Smooth muscle cell (in vitro differentiated cells): ENCODE measurements at regions not wholly inside any gene's neighbourhood (a gene's known extent, or its start where the extent isn't known, plus 50 kb on each side); places are given as distances from the start of the nearest gene placed in this dataset.
"Not testable (repeated sequence)": the region's sequence is repeated elsewhere in the genome, so short reads cannot be mapped to it uniquely, and the experiment has no call there.

Experiments used
- DNase-seq: peaks from one replicate; lab custom pipeline; 2025; ENCODE audit not compliant: unreplicated experiment; lab: John Stamatoyannopoulos, UW
- H2AFZ ChIP-seq: fragments of 200-600 bp; sonication (generic); 2 replicates; pipeline ENCODE4 v1.6.0; 2016; ENCODE audit warnings: antibody characterized with exemption, low read depth, mild to moderate bottlenecking
- H3F3A ChIP-seq: fragments of 200-600 bp; sonication (generic); 2 replicates; pipeline ENCODE4 v1.6.0; 2017; ENCODE audit warnings: antibody characterized with exemption, low read depth
- H3K27ac ChIP-seq: fragments of 200-600 bp; sonication (generic); 2 replicates; pipeline ENCODE4 v1.5.1; 2016; ENCODE audit warnings: low read depth, mild to moderate bottlenecking
- H3K27me3 ChIP-seq: fragments of 200-600 bp; sonication (generic); 2 replicates; pipeline ENCODE4 v1.6.1; 2016; ENCODE audit warnings: low read depth, mild to moderate bottlenecking
- H3K36me3 ChIP-seq: fragments of 200-600 bp; sonication (generic); 2 replicates; pipeline ENCODE4 v1.5.1; 2016; ENCODE audit warnings: low read depth
- H3K4me1 ChIP-seq: fragments of 200-600 bp; sonication (generic); 2 replicates; pipeline ENCODE4 v1.5.1; 2016; ENCODE audit warnings: low read depth
- H3K4me2 ChIP-seq: fragments of 200-600 bp; sonication (generic); 2 replicates; pipeline ENCODE4 v1.6.0; 2016; ENCODE audit warnings: mild to moderate bottlenecking
- H3K4me3 ChIP-seq: fragments of 200-600 bp; sonication (generic); 2 replicates; pipeline ENCODE4 v1.5.1; 2016; ENCODE audit warnings: mild to moderate bottlenecking
- H3K79me2 ChIP-seq: fragments of 200-600 bp; sonication (generic); 2 replicates; pipeline ENCODE4 v1.6.0; 2016; ENCODE audit warnings: low read depth, mild to moderate bottlenecking
- H3K9ac ChIP-seq: fragments of 200-600 bp; sonication (generic); 2 replicates; pipeline ENCODE4 v1.6.0; 2016; ENCODE audit warnings: low read depth
- H3K9me3 ChIP-seq: fragments of 200-600 bp; sonication (generic); replicated peaks from 2 replicates; pipeline ENCODE4 v1.5.1; 2016; ENCODE audit warnings: low read depth
- H4K20me1 ChIP-seq: fragments of 200-600 bp; sonication (generic); 2 replicates; pipeline ENCODE4 v1.6.0; 2016; ENCODE audit warnings: low read depth
- WGBS: methylation state at CpG from one replicate; pipeline ENCODE4 v1.1.7; 2016; ENCODE audit warnings: low lambda C conversion rate; 5-methylcytosine and 5-hydroxymethylcytosine counted together
- TF ChIP-seq, protein P1 (sequence below): fragments of 200-600 bp; sonication (generic); IDR thresholded peaks from 2 replicates; pipeline ENCODE4 v1.5.1; 2017; ENCODE audit warnings: borderline replicate concordance, mild to moderate bottlenecking, antibody characterized with exemption; ENCODE audit not compliant: insufficient read depth, poor library complexity, severe bottlenecking

DNA sequence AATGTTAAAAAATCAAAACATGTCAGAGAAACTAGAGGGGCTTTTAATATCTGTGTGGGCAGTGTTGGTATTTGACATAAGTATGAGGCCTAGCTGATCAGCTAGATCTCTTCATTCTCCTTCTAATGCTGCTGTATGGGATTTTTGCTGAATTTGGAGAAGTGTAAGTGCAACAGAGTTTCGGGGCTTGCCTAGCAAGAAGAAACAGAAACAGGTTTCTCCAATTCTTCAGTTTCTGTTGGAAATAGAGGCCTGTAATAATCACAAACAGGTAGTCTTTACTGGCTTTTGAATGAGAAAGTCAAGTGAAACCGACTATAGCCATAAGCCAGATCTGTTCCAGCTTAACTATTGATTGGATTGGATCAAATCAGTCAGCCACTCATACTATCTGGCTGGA is 96.4 kb upstream of the PCLO start:
- Histone ChIP-seq H3K4me3 (no peak overlapping the region), H3K36me3 (no peaks in the 10 kb centered on the region), H3K4me1 (no peaks in the 10 kb centered on the region), H3K9me3 (no peaks in the 10 kb centered on the region), H3K27me3 (no peaks in the 10 kb centered on the region), H3K27ac (no peak overlapping the region), H4K20me1 (no peaks in the 10 kb centered on the region), H3F3A (no peaks in the 10 kb centered on the region), H3K4me2 (no peak overlapping the region), H3K79me2 (no peaks in the 10 kb centered on the region), H3K9ac (no peak overlapping the region), H2AFZ (no peak overlapping the region)
- TF ChIP-seq, protein P1, sequence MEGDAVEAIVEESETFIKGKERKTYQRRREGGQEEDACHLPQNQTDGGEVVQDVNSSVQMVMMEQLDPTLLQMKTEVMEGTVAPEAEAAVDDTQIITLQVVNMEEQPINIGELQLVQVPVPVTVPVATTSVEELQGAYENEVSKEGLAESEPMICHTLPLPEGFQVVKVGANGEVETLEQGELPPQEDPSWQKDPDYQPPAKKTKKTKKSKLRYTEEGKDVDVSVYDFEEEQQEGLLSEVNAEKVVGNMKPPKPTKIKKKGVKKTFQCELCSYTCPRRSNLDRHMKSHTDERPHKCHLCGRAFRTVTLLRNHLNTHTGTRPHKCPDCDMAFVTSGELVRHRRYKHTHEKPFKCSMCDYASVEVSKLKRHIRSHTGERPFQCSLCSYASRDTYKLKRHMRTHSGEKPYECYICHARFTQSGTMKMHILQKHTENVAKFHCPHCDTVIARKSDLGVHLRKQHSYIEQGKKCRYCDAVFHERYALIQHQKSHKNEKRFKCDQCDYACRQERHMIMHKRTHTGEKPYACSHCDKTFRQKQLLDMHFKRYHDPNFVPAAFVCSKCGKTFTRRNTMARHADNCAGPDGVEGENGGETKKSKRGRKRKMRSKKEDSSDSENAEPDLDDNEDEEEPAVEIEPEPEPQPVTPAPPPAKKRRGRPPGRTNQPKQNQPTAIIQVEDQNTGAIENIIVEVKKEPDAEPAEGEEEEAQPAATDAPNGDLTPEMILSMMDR, result no peak
- DNase-seq, result no peak
- WGBS, result 86% methylated on average over 2 of the region's 2 CpGs

DNA sequence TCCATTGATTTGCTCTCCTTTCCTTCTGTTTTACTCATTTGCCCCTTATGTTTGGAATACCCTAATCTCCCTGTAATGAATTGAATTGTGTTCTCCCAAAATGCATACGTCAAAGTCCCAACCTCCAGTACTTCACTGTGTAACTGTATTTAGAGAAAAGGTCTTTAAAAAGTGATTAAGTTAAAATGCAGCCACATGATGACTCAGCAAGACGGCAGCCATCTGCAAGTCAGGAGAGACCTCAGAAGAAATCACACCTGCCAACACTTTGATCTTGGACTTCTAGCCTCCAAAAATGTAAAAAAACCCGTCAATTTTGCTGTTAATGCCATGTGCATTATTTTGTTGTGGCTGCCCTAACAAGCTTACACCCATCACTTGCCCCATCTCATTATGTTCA is 85.3 kb upstream of the PCLO start:
- 63% methylated on average over 3 of the region's 3 CpGs for WGBS
- TF ChIP-seq, protein P1, result no peak
- Histone ChIP-seq H3K9me3 (no peaks in the 10 kb centered on the region), H3K4me2 (no peak overlapping the region), H3K79me2 (no peaks in the 10 kb centered on the region), H3F3A (no peaks in the 10 kb centered on the region), H3K27ac (no peak overlapping the region), H4K20me1 (no peaks in the 10 kb centered on the region), H3K36me3 (no peaks in the 10 kb centered on the region), H3K4me1 (no peaks in the 10 kb centered on the region), H3K27me3 (no peaks in the 10 kb centered on the region), H2AFZ (no peak overlapping the region), H3K4me3 (no peak overlapping the region), H3K9ac (no peak overlapping the region)
- no peak for DNase-seq

DNA sequence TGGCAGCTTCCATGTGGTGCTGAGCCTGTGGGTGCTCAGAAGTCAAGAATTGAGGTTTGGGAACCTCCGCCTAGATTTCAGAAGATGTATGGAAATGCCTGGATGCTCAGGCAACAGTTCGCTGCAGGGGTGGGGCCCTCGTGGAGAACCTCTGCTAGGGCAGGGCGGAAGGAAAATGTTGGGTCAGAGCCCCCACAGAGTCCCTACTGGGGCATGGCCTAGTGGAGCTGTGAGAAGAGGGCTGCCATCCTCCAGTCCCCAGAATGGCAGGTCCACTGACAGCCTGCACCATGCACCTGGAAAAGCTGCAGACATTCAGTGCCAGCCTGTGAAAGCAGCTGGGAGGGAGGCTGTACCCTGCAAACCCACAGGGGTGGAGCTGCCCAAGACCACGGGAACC is 56.5 kb upstream of the PCLO start:
- not testable (repeated sequence) for H3K4me3 ChIP-seq, H3K27me3 ChIP-seq, H4K20me1 ChIP-seq, H3K9ac ChIP-seq, DNase-seq, H3K79me2 ChIP-seq, H2AFZ ChIP-seq, H3K4me1 ChIP-seq, H3K27ac ChIP-seq, H3F3A ChIP-seq, H3K9me3 ChIP-seq, H3K4me2 ChIP-seq, H3K36me3 ChIP-seq
- 95% methylated on average over 5 of the region's 5 CpGs for WGBS

DNA sequence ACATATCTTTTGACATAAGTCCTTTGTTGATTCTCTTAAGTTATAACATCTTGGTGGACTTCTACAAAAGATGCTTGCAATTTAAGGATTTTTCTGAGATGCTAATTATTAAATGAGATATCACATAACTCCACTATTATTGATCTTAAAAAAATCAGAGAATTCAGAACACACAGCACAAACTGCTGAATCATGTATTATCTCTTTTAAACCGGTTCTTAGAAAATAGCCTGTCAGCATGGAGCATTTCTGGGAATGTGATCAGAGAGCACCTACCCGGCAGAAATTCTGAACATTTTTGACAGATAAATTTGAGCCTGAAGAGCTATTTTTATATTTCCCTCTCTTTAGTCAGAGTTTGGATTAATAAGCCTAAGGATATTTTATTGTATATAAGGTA is 50.2 kb upstream of the PCLO start:
- Histone ChIP-seq H3K27me3 (no peaks in the 10 kb centered on the region), H3K79me2 (no peaks in the 10 kb centered on the region), H3K4me2 (no peak overlapping the region), H3K4me1 (peaks cover 3% of the 10 kb centered on the region), H4K20me1 (no peaks in the 10 kb centered on the region), H2AFZ (no peak overlapping the region), H3F3A (no peaks in the 10 kb centered on the region), H3K36me3 (no peaks in the 10 kb centered on the region), H3K9me3 (no peaks in the 10 kb centered on the region), H3K9ac (no peak overlapping the region), H3K27ac (no peak overlapping the region), H3K4me3 (no peak overlapping the region)
- DNase-seq, result no peak
- TF ChIP-seq, protein P1, result no peak
- WGBS, result 51% methylated on average over 2 of the region's 2 CpGs
